ENCODE measurements at regions not wholly inside any gene's neighbourhood (a gene's known extent, or its start where the extent isn't known, plus 50 kb on each side); places are given as distances from the start of the nearest gene placed in this dataset.

GRCh38 chr6:93474733-93475179, 55.4 kb upstream of the EPHA7 start:
- 18% methylated on average over 5 of the region's 5 CpGs for WGBS (ENCODE audit: low lambda C conversion rate)
- no peak overlapping the region for H3K9ac ChIP-seq
- no peaks in the 10 kb centered on the region for H3K9me3 ChIP-seq
- no peak overlapping the region for H2AFZ ChIP-seq (ENCODE audit: low read depth)
- H3K4me3 ChIP-seq (ENCODE audit: low read depth in 2 of 2, low read length in 1 of 2) = no peak overlapping the region
- ChIA-PET CTCF (no interaction called here), POLR2A (no interaction called here)
- H3F3A ChIP-seq (replicated peaks; ENCODE audit: insufficient read depth) = no peaks in the 10 kb centered on the region
- H3K4me2 ChIP-seq = no peak overlapping the region
- H3K36me3 ChIP-seq (replicated peaks in 1 of 2; ENCODE audit: control insufficient read depth in 1 of 2, insufficient read depth in 2 of 2, low read length in 1 of 2) = no peaks in the 10 kb centered on the region
- no peaks in the 10 kb centered on the region for H4K20me1 ChIP-seq (ENCODE audit: insufficient read depth)
- no peak for TF ChIP-seq FOXJ3 (CRISPR knock-in tag; IDR thresholded peaks at IDR 0.05)
- no peak for DNase-seq
- H3K27me3 ChIP-seq (ENCODE audit: insufficient read depth) = no peaks in the 10 kb centered on the region
- no peaks in the 10 kb centered on the region for H3K9me2 ChIP-seq
- no peaks in the 10 kb centered on the region for H3K79me2 ChIP-seq (ENCODE audit: insufficient read depth)
- H3K27ac ChIP-seq (ENCODE audit: low read depth in 2 of 2, low read length in 1 of 2) = no peak overlapping the region
- no peaks in the 10 kb centered on the region for H3K4me1 ChIP-seq (ENCODE audit: control insufficient read depth in 1 of 2, insufficient read depth in 2 of 2, low read depth in 1 of 2, low read length in 1 of 2)

DNA sequence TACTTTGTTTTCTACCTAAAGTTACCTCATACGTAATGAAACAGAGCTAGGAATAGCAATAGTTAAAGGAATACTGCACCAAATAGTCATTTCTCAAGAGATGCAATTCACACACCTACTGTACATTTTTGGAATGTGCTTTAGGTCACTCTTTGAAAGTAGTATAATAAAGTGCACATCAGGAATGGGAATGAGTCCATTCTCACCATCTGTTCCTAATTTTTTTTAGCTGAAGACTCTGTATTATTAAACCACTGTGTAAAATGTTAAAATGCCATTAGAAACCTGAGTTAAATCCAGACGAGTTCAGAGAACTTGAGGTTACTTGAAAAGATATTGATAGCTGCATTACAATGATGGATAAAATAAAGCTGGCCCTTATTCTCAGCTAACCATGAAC, 51.9 kb upstream of the EPHA7 start:
- Histone ChIP-seq H2AFZ (ENCODE audit: low read depth) (no peak overlapping the region), H3K9ac (no peak overlapping the region), H3K27me3 (ENCODE audit: insufficient read depth) (no peaks in the 10 kb centered on the region), H3K9me2 (no peaks in the 10 kb centered on the region), H3K4me1 (ENCODE audit: control insufficient read depth in 1 of 2, insufficient read depth in 2 of 2, low read depth in 1 of 2, low read length in 1 of 2) (no peaks in the 10 kb centered on the region), H3K4me3 (ENCODE audit: low read depth in 2 of 2, low read length in 1 of 2) (no peak overlapping the region), H4K20me1 (ENCODE audit: insufficient read depth) (no peaks in the 10 kb centered on the region), H3K36me3 (replicated peaks in 1 of 2; ENCODE audit: control insufficient read depth in 1 of 2, insufficient read depth in 2 of 2, low read length in 1 of 2) (no peaks in the 10 kb centered on the region), H3K9me3 (no peaks in the 10 kb centered on the region), H3K79me2 (ENCODE audit: insufficient read depth) (no peaks in the 10 kb centered on the region), H3K4me2 (no peak overlapping the region), H3F3A (replicated peaks; ENCODE audit: insufficient read depth) (no peaks in the 10 kb centered on the region), H3K27ac (ENCODE audit: low read depth in 2 of 2, low read length in 1 of 2) (no peak overlapping the region)
- TF ChIP-seq TCF12 (IDR thresholded peaks at IDR 0.05) (no peak), RXRA (IDR thresholded peaks at IDR 0.05; ENCODE audit: borderline replicate concordance, low read depth) (no peak), CHD2 (IDR thresholded peaks at IDR 0.05; ENCODE audit: low read length, partially characterized antibody) (no peak), IRF3 (IDR thresholded peaks at IDR 0.05; ENCODE audit: low read depth, low read length) (no peak), REST (IDR thresholded peaks at IDR 0.05; ENCODE audit: low read depth, low read length) (no peak), EP300 (IDR thresholded peaks at IDR 0.05; ENCODE audit: borderline replicate concordance in 1 of 2, low read depth in 1 of 2, low read length in 1 of 2) (no peak), USF2 (IDR thresholded peaks at IDR 0.05; ENCODE audit: borderline replicate concordance, low read depth, low read length) (no peak)
- TF ChIP-seq, protein P1, sequence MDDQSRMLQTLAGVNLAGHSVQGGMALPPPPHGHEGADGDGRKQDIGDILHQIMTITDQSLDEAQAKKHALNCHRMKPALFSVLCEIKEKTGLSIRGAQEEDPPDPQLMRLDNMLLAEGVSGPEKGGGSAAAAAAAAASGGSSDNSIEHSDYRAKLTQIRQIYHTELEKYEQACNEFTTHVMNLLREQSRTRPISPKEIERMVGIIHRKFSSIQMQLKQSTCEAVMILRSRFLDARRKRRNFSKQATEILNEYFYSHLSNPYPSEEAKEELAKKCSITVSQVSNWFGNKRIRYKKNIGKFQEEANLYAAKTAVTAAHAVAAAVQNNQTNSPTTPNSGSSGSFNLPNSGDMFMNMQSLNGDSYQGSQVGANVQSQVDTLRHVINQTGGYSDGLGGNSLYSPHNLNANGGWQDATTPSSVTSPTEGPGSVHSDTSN (IDR thresholded peaks at IDR 0.05) = no peak
- TF ChIP-seq, protein P2, sequence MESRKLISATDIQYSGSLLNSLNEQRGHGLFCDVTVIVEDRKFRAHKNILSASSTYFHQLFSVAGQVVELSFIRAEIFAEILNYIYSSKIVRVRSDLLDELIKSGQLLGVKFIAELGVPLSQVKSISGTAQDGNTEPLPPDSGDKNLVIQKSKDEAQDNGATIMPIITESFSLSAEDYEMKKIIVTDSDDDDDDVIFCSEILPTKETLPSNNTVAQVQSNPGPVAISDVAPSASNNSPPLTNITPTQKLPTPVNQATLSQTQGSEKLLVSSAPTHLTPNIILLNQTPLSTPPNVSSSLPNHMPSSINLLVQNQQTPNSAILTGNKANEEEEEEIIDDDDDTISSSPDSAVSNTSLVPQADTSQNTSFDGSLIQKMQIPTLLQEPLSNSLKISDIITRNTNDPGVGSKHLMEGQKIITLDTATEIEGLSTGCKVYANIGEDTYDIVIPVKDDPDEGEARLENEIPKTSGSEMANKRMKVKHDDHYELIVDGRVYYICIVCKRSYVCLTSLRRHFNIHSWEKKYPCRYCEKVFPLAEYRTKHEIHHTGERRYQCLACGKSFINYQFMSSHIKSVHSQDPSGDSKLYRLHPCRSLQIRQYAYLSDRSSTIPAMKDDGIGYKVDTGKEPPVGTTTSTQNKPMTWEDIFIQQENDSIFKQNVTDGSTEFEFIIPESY (IDR thresholded peaks at IDR 0.05; ENCODE audit: borderline replicate concordance, low read depth) = no peak
- CTCF ChIA-PET = no interaction called here
- 12% methylated on average over 2 of the region's 2 CpGs for WGBS (ENCODE audit: low lambda C conversion rate)
- DNase-seq = no peak
- POLR2A ChIA-PET = no interaction called here

Measured in SK-N-SH (cell line).